ENCODE measurements at regions not wholly inside any gene's neighbourhood (a gene's known extent, or its start where the extent isn't known, plus 50 kb on each side); places are given as distances from the start of the nearest gene placed in this dataset.

GRCh38 chr2:101534149-101534611 lies 59.3 kb upstream of the RFX8 start:
- BruUV-seq (replicated peaks): no TSS peak
- no peak for FAIRE-seq
- Histone ChIP-seq H3K36me3 (ENCODE audit: control insufficient read depth, insufficient read depth, low read length) (no peaks in the 10 kb centered on the region), H3K4me2 (ENCODE audit: insufficient read depth, low read length) (no peak overlapping the region), H3K27me3 (ENCODE audit: control insufficient read depth in 2 of 2, insufficient read depth in 2 of 2, low read length in 2 of 2) (peaks cover 8 to 18% of the 10 kb centered on the region in 2 experiments; a peak in 4 of 5 replicates), H3K27ac (ENCODE audit: extremely low read depth, low read depth, low read length) (no peak overlapping the region), H3K9ac (ENCODE audit: insufficient read depth in 1 of 2, low read depth in 2 of 2, low read length in 2 of 2) (no peak overlapping the region), H3K9me3 (replicated peaks; ENCODE audit: control insufficient read depth, insufficient read depth, low read depth, low read length) (no peaks in the 10 kb centered on the region), H3K79me2 (ENCODE audit: control insufficient read depth, insufficient read depth, low read length) (no peaks in the 10 kb centered on the region), H3K9me1 (ENCODE audit: control insufficient read depth, insufficient read depth, low read length) (no peaks in the 10 kb centered on the region), H3K4me1 (replicated peaks in 1 of 2; ENCODE audit: control insufficient read depth in 2 of 2, insufficient read depth in 2 of 2, low read length in 2 of 2) (no peaks in the 10 kb centered on the region), H2AFZ (ENCODE audit: low read depth, low read length) (no peak overlapping the region), H3K4me3 (no peak overlapping the region), H4K20me1 (replicated peaks; ENCODE audit: control insufficient read depth, insufficient read depth, low read length) (no peaks in the 10 kb centered on the region)
- in situ Hi-C loops (cut with MboI) (no loop called here), intact Hi-C loops (cut with micrococcal nuclease) (no loop called here)
- POLR2A ChIA-PET: interaction anchor here (0.6 kb wide), 3 partner anchors 8 to 230 kb away, joined by 3 read pairs; no protein-coding TSS in a partner anchor
- ATAC-seq: no peak
- no peak for DNase-seq (ENCODE audit: extremely low read depth in 1 of 4, low spot score in 3 of 4)
- 1% methylated on average over 9 of the region's 9 CpGs for WGBS (ENCODE audit: insufficient coverage, low coverage, missing lambda C conversion rate)
- TF ChIP-seq XRCC4 (IDR thresholded peaks at IDR 0.05; ENCODE audit: extremely low read depth, insufficient read depth, insufficient read length) (no peak), ZHX1 (conservative IDR thresholded peaks at IDR 0.05; ENCODE audit: low read length) (no peak), ZNF3 (CRISPR knock-in tag; IDR thresholded peaks at IDR 0.05) (no peak), ZFP1 (CRISPR knock-in tag; IDR thresholded peaks at IDR 0.05) (no peak), ZNF133 (CRISPR knock-in tag; IDR thresholded peaks at IDR 0.05) (no peak), HLTF (IDR thresholded peaks at IDR 0.05) (no peak), ZBTB1 (CRISPR knock-in tag; IDR thresholded peaks at IDR 0.05; ENCODE audit: borderline replicate concordance, low read depth) (no peak), ZNF766 (CRISPR knock-in tag; conservative IDR thresholded peaks at IDR 0.05) (no peak), HDGF (IDR thresholded peaks at IDR 0.05) (no peak), MYBL2 (IDR thresholded peaks at IDR 0.05; ENCODE audit: low read depth) (no peak), MYBL2 (CRISPR knock-in tag; IDR thresholded peaks at IDR 0.05; ENCODE audit: borderline replicate concordance) (no peak), IRF2 (CRISPR knock-in tag; IDR thresholded peaks at IDR 0.05) (no peak), SRSF9 (IDR thresholded peaks at IDR 0.05; ENCODE audit: borderline replicate concordance, low read depth, low read length) (no peak), ZNF436 (CRISPR knock-in tag; IDR thresholded peaks at IDR 0.05) (no peak), ZBTB7A (IDR thresholded peaks at IDR 0.05; ENCODE audit: borderline replicate concordance, control insufficient read depth, low read depth, low read length) (no peak), MLLT1 (IDR thresholded peaks at IDR 0.05) (no peak)
- CTCF ChIA-PET (ENCODE audit: low intra/inter-chr PET ratio): no interaction called here
